ENCODE measurements at regions not wholly inside any gene's neighbourhood (a gene's known extent, or its start where the extent isn't known, plus 50 kb on each side); places are given as distances from the start of the nearest gene placed in this dataset.

DNA sequence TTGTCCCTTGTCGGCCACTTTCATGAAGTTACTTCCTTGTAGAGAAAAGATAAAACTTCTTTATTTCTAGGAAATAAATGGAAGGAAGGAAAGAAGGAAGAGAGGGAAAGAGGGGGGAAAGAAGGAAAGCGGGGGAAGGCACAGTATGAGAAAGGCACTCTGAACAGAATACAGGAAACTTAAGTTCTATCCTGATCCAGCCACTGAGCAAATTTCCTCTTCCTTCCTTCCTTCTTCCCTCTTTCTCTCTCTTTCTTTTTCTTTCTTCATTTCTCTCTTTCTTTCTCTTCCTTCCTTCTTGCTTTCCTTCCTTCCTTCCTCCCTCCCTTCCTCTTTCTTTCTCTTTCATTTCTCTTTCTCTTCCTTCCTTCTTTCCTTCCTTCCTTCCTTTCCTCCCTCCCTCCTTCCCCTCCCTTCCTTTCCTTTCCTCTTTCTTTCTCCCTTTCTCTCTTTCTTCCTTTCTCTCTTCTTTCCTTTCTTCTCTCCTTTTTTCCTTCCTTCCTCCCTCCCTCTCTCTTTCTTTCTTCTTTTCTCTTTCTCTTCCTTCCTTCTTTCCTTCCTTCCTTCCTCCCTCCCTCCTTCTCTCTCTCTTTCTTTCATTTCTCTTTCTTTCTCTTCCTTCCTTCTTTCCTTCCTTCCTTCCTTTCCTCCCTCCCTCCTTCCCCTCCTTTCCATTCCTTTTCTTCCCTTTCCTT, 240.2 kb upstream of the BRINP1 start:
- no peak for DNase-seq

DNA sequence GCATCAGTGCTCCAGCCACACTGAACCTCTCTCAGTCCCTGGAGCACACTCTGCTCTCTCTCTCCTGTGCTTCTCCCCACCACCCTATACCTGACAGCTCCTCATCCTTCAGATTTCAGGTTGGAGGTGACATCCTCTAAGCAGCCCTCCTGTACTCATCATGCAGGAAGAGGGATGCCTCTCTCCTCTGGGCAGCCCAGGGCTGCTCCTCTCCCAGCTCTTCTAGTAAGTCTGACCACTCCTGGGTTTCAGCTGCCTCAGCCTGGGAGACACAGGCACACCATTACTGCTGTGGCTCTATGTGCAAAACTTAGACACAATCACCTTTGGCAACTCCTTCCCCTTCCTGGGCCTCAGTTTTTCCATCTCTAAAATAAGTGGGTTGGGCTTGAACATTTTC, 232.4 kb upstream of the BRINP1 start:
- no peak for DNase-seq

DNA sequence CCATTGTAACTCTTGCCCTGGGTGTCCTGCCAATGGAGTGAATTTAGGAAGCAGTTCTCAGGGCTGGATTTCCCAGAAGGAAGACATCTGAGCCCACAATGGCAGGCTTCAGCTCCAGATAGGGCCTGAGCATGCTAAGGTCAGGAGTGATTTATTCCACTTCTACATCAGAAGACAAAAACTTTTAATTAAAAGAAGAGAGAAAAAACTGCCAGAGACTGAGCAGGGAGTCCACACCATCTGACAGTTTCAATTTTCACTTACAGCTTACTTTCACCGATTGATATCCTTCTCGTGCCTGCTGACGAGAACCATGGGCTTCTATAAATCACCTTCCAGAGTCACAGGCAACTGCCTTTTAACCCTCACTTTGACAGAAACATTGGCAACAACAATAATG, 228.3 kb upstream of the BRINP1 start:
- DNase-seq = no peak

DNA sequence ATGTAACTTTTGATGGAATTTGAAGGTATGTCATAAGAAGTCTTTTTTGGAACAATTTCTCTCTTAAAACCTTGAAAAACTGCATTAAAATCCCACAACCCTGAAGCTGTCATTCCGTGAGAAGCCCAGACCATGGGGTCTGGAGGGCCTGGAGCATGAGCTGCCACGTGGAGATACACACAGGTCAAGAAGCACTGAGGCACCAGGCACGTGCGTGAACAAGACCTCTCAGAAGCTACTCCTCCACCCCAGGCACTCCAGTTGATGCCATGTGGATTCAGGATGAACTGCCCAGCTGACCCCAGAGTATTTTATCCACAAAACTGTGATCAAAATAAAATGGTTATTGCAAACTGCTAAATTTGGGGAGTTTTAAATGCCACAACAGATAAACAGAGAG, 227.5 kb upstream of the BRINP1 start:
- DNase-seq = no peak

DNA sequence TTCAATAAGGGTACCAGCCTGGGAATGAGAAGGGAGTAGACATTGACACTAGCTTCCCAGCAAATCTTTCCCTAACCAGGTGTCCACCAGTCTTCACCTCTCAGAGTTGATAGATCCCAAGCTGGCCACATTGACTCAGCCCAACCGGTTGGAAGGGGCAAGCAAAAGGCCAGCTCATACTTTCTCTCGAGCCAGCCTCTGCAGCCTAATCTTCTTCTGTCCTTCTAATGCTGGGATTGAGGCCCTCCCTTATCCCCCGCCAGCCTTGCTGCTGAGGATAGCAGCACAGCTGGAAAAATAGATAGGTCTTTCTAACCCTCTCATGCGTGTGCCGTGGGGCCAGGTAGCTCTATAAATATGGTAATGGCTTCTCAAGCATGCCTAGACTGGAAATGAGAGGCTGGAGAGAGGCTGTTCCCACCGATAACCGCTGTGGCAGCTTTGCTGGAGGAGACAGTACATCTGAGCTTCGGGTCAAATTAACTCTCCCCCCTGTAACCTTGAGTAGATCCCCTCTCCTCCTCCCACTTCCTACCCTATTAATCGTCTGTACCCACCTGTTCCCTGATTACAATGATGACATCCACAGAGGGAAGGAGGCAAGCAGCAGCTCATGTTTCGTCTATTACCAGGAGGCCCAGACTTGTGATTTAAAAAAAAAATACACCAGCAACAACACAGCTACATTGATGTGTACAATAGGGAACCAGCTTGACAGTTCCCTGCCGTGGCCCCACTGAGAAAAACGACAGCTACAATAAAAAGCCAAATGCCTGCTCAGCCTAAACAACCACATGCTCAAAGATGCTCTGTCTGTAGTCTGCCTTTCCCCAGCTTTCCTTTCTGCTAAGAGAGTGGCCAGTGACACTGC, 219.9 kb upstream of the BRINP1 start:
- peak; percentile 5 for DNase-seq

DNA sequence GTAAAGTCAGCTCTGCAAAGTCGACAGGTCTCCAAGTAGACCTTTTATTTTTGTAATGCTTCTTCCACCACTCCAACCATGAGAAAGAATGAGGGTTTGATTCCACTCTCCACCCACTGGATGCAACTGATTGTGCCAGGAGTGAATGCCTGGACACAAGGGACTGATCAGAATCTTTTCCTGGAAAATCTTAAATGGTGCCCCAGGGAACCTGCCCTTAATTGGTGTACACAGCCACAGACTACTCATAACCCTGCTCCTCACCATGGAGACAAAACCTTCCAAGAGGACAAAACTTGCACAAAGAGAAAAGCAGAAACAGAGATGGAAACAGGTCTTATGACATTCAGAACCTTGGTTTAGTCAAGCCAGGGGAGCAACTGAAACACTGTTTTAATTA, 208.6 kb upstream of the BRINP1 start:
- no peak for DNase-seq

DNA sequence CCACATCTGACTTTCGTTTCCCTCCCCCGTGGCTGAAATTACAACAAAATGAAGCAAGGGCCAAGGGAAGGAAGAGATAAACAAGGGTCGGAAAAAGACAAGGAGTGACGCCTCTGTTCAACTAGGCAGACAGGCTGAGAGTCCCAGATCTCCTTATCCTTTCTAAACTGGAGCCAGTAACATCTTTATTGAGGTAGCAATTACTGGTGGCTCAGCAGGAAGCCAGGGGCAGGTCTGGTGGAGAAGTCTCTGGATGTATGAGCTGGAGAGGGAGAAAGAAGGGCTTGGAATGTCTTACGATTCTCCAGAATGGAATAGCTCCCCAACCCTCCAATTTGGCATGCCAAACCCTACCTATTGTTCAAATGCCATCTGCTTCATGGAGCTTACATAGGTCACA, 190.8 kb upstream of the BRINP1 start:
- no peak for DNase-seq

DNA sequence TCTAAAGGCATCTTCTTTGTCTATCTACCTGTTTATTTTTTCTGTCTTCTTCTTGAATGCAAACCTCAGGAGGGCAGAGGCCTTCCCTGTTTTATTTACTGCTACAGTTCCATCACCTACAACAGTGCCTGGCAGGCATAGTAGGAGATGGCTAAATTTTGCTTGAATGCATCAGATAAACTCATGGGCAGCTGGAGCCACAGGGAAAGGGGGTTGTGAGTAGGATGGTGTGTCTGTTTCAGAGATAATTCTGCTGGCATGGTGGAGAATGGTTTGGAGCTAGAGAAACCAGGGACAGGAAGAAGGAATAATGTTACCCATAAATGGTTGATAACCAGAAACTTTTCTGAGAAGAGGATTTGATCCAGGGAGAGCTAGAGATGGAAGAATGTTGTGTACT, 189.8 kb upstream of the BRINP1 start:
- DNase-seq = no peak

DNA sequence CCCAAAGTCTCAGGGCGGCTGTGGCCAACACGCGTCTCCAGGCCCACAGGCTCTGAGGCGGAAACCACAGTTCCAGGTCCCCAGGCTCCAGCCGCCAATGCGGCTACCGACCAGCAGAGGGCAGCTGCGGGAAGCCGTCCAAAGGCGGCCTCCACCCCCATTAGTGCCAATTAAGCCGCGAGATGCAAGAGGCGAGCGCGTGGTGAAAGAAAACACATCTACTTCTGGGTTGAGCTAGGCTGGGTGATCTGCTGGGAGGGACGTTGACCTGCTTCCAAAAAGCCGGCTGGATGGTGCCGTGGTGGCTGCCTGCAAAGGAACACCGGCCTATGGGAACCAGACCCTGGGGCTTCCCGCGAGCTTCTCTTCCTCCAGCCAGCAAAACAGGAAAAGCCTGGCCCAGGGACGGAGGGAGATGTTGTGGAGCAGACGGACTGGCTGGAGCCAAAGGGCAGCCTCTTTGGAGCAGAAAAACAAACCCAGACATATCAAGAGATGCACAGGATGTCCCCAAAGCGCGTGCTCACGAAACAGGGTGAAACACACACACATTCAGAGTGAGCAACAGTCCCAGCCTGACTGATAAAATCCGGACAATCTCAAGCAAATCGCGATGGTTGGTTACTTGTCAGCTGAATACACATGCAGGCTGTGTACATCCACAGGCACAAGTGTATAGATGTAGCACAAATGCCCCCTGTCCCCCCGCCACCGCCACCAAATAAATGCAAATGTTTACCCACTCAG, 187.1 kb upstream of the BRINP1 start:
- peak; percentile 78 for DNase-seq

DNA sequence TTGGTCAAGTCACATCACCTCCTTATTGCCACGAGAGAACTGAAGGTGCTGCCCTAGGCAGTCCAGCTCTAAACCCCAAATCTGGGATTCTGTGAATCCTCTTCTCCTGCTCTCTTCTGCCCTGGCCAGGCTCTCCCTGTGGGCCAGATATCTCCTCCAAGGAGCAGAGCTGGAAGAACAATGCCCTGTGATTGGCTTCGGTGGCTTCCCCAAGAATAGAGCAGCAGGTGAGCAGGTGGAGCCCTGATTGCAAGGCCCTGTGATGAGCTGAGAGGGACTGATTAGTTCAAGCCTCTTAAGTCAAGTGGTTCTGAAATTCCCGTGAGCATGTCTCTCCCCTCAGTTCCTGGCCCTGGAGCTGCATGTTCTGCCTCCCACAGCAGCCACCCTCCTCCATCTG, 175.3 kb upstream of the BRINP1 start:
- DNase-seq = no peak

DNA sequence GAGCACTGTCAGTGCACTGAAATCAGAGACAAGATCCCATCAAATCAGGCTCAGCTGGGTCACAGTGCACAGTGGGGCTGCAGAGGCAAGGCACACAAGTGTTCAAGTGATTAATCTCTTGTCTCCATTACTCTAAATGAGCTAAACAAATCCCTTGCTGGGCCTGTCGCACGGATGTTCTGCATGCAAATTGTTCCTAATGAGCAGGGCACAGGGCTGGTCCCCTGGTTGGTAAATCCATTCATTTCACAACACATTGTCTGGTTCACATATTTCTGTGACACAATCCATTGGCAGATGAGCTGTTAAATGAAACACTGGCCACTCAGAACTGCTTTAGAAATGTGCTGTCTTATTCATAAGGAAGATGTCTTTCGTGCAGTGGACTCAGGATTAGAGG, 167.9 kb upstream of the BRINP1 start:
- no peak for DNase-seq

DNA sequence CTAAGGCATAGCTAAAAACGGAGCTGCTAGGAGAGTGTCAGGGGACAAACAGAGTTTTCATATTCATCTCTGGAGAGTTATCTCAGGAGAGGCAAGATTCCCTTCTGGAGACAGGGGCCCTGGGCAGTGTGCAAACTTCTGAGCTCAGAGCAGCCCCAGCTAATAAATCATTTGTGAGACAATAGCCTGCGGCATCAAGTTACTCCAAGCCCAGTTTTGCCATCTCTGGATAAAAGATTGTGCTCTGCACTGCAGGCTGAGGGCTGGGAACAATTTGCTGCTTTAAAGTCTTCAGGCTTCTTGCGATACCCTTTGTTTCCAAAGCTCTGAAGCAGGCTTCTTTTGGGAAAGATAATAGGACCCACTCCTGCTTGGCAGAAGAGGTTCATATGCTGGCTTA, 164.3 kb upstream of the BRINP1 start:
- no peak for DNase-seq

DNA sequence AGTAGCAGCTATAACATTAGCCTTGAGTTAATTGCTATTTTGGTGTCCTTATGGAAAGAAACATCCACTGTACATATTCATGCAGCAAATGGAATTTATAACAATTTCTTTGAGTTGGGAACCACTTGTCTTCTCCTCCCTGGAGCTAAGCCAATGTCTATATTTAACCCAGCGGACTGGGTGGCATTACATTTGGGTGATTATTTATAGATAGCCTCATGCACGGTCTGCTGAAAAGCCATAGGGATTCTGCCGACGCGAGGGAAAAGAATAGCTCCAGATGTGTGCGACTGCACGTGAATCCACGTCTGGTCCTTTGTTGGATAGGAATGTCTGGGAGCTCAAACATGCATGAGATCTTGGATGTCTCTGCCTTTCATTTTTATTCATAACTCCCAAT, 157.5 kb upstream of the BRINP1 start:
- no peak for DNase-seq

DNA sequence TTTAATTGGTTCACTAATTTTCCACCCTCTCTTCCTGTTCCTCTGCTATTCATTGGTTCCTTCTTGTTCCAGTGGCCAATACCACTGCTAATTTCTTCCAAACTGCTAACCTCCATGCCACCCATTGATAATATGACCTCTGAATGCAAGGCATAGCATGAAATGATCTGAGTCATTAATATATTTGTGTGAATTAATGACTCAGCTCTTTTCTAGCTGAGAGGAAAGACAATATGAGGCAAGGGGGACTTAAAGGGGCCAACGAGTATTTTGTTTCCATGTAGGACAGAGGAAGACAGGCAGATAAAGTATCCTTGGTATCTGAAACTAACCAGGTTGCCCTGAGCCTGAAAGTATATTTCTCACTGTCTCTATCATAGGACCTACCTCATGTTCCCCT, 154.3 kb upstream of the BRINP1 start:
- no peak for DNase-seq

DNA sequence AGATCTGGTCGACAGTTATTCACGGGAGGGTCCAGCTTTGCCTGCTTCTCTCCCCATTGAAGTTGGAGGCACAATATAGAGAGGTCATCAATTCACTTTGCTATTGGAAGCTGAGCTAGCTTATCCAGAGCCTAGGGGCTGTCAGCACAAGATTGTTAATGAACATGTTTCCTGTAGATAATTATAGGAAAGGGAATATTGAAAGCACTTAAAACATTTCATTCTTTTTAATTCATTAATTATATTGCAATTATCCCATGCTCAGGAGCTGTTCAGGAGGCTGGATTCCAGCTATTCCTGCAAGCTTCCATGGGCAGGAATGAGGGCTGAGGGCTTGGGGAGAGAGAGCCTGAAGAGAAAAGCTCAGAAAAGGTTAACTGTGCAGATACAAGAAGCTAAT, 153.1 kb upstream of the BRINP1 start:
- DNase-seq = no peak

DNA sequence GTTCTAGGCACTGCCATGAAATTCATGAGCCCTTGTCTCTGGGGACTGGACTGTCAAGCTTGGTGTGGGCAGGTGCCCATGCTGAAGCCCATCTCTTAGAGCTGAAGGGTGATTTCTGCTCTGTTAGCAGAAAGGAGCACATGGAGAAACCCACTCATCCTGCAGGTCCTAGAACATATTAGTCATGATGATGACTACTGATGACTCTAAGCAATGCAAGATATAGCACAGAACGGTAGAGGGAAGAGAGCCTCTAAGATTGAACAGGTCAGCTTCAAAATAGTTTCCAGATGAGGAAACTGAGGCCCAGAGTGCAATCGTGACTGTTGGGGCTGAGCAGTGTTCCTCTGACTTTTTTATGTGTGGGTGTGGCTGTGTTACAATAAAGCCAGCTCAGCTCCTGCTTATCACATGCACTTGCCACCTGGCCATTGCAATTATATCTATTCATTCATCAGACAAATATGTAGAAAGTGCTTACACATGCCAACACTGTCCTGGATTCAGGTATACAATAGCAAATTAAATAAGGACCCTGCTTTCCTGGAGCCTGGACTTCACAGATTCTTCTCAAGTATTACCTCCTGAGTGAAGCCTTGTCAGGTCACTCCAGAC, 140.2 kb upstream of the BRINP1 start:
- no peak for DNase-seq

DNA sequence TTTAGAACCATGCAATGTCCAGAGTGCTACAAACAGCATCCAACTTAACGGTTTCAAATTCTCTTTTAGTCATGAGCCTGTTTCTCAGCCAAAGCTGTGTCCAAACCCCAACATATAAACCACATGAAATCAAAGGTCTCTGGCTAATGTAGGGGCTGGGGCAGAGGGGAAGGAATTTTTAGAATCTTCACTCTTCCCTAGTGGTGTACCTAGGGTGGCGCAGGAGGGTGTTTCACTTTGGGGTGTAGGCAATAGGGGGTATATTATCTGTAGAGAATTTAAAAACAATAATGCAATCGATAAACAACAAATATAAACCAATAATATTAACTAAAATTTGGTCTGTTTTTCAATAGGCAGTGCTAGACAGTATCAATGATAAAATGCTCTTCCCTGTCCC, 132.1 kb upstream of the BRINP1 start:
- no peak for DNase-seq

DNA sequence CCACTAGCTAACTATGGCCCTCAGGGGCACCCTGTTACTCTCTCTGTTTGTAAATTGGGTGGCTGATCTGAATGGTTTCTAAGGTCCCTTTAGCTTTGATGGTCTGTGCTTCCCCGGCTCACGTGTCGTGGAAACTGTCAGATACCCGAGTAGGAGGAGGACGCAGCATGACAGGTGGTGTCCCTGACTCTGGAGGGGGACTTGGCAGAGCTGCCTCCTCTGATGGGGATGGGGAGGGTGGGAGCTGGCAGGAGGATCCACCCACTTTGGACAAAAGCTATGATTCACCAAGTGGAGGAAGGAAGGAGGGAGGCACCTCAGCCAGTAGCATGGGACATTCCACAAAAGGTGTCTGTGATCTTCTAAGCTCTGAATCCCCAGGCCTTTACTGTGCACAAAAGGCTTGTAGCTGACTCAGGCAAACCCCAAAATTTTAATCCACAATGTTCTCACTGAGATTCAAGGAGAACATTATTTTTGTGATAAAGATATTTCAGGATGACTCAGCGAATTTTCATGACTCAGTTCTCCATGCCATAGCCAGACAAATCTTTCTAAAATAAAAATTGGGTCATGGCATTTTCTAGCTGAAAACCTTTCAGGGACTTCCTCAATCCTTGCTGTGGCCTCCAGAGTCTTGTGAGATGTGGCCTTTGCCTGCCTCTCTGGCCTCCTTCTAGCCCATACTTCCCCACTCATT, 131.0 kb upstream of the BRINP1 start:
- no peak for DNase-seq

DNA sequence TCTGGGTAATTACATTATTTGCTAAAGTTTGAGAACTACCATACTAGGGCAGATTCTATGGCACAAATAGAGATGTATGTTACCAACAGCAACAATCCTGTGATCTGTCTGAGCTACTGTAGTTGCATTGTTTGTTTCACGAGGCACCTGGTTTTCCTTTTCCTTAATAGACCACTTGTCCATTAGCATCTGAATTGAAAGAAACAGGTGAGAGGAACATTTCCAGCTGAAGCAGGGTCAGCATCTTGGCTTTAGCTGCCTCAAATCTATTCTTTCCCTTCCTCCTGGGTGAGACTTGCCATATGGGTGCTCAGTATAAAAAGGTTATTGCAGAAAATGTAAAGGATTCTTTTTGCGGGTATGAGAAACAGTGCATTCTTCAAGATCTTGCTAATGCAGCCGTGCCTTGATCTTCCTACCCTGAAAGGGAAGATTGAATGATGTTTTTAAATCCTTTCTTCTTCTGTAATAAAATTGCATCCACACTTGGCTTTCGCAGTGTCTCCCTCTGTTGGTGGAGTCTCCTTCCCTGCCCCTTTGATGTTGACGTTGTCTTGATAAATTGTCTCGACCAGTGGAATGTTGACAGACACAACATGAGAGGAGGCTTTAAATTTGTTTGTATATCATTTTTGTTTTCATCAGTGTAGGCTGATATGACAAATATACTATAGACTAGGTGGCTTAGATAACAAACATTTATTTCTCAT, 118.0 kb upstream of the BRINP1 start:
- no peak for DNase-seq

DNA sequence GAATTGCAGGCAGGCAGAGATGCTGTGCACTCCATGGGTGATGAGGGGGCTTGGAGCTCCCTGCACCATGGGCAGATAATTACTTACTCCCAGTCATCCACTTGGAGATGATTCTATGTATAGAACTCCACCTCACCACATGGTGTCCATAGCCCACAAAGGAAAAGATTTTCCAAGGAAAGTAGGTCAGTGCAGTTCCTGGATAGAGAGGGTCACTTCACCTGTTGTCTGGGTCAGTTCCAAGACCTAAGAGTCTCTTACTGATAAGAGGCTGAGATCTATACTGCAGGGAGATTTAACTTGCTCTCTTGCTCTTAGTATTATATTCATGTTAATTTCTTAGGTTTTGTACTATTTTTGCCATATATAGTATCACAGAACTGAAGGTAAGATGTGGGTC, 113.9 kb upstream of the BRINP1 start:
- peak; percentile 53 for DNase-seq

DNA sequence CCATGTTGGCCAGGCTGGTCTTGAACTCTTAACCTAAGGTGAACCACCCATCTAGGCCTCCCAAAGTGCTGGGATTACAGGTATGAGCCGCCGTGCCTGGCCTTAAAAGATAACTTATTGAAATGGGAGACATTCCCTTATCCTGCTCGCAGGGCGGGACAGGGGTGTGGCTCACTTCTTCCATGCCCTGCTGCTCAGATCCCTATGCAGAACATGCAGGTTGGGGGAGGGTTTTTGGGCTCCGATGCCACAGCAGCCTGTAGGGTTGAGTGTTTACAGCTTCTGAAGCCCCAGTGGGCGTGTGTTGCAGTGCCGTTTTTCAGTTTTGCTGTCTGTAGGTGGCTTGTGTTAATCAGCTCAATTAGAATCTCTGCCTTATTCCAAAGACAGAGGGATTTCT, 108.0 kb upstream of the BRINP1 start:
- no peak for DNase-seq

DNA sequence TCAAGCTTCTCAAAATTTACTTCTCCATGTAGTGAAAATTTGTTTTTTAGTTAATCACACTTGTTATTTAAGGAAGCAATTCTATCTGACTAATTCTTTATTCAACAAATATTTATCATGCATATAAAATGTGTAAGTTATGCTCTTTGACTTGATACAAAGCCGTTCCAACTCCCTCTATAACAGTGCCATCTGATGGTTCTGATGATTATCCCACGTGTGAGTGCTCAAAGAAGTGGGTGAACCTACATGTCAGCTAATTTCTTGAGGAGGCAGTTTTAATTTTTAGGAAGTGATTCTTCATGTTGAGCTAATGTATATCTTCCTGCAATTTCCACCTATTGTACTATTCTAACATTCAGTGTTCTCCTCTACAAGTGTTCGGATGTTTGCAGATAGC, 88.8 kb upstream of the BRINP1 start:
- peak; percentile 0 for DNase-seq

All from NCI-H1092 treated with DMSO at 0.1 percent for 48 hours (cell line).